ENCODE measurements at regions not wholly inside any gene's neighbourhood (a gene's known extent, or its start where the extent isn't known, plus 50 kb on each side); places are given as distances from the start of the nearest gene placed in this dataset.

DNA sequence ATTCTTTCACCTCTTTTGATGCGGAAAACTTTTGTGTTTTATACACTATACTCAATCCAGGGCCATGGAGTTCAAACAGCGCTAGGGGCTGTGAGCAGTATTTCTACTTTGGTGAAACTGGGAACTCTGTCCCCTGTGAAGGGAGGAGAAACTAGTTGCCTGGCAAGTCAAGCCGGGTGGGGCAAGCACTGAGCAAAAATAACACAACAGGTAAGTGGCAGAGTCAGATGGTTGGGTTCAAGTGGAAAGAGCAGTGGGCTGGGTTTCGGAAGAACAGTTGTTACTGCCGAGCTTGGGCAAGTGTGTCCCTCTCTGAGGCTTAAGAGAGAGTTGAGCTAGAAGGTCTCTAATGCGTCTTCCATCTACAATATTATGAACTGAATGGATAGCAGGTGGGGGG is 59.7 kb upstream of the ROPN1 start:
- H3K36me3 ChIP-seq (ENCODE audit: insufficient read depth, low read length): no peaks in the 10 kb centered on the region
- no peaks in the 10 kb centered on the region for H4K20me1 ChIP-seq (ENCODE audit: insufficient read depth, low read length)
- no peak overlapping the region for H3K4me3 ChIP-seq (ENCODE audit: low read depth, low read length, poor library complexity, severe bottlenecking)
- no peaks in the 10 kb centered on the region for H3K9me2 ChIP-seq (ENCODE audit: low read depth, low read length)
- TF ChIP-seq, protein P1, sequence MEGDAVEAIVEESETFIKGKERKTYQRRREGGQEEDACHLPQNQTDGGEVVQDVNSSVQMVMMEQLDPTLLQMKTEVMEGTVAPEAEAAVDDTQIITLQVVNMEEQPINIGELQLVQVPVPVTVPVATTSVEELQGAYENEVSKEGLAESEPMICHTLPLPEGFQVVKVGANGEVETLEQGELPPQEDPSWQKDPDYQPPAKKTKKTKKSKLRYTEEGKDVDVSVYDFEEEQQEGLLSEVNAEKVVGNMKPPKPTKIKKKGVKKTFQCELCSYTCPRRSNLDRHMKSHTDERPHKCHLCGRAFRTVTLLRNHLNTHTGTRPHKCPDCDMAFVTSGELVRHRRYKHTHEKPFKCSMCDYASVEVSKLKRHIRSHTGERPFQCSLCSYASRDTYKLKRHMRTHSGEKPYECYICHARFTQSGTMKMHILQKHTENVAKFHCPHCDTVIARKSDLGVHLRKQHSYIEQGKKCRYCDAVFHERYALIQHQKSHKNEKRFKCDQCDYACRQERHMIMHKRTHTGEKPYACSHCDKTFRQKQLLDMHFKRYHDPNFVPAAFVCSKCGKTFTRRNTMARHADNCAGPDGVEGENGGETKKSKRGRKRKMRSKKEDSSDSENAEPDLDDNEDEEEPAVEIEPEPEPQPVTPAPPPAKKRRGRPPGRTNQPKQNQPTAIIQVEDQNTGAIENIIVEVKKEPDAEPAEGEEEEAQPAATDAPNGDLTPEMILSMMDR (IDR thresholded peaks at IDR 0.05; ENCODE audit: low read length): no peak
- no peaks in the 10 kb centered on the region for H3K9me3 ChIP-seq (ENCODE audit: low read length)
- no peak overlapping the region for H3K27ac ChIP-seq (ENCODE audit: low read depth, low read length, poor library complexity, severe bottlenecking)
- no peaks in the 10 kb centered on the region for H3F3A ChIP-seq (ENCODE audit: insufficient read depth, low read length)
- H3K4me2 ChIP-seq (ENCODE audit: low read length): no peak overlapping the region
- H2AFZ ChIP-seq (ENCODE audit: low read length): no peak overlapping the region
- no peak overlapping the region for H3K9ac ChIP-seq (ENCODE audit: low read length)
- no peaks in the 10 kb centered on the region for H3K27me3 ChIP-seq (ENCODE audit: insufficient read depth, low read length)
- no peaks in the 10 kb centered on the region for H3K4me1 ChIP-seq (ENCODE audit: insufficient read depth, low read length, severe bottlenecking)
- H3K79me2 ChIP-seq (ENCODE audit: insufficient read depth, low read length): no peaks in the 10 kb centered on the region

DNA sequence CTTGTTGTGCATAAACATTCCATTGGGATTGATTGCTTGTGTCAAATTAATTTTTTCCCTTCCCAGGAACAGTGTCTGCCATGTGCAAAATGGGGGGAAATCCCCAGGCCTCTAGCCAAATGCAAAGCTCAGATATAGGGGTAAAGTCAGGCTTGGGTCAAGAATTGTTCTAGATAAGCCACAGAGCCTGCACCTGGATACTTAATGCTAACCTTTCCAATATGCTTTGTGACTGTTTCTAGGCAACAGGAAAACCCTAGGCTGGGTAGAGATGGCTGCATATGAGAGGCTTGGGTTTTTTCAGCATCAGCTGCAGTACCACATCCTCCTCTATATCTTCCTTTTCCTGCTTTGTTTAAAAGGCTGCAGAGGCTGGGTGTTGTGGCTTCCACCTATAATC is 61.9 kb upstream of the ROPN1 start:
- no peaks in the 10 kb centered on the region for H3K9me2 ChIP-seq (ENCODE audit: low read depth, low read length)
- no peaks in the 10 kb centered on the region for H3K4me1 ChIP-seq (ENCODE audit: insufficient read depth, low read length, severe bottlenecking)
- H4K20me1 ChIP-seq (ENCODE audit: insufficient read depth, low read length): no peaks in the 10 kb centered on the region
- no peak overlapping the region for H2AFZ ChIP-seq (ENCODE audit: low read length)
- no peaks in the 10 kb centered on the region for H3F3A ChIP-seq (ENCODE audit: insufficient read depth, low read length)
- H3K4me2 ChIP-seq (ENCODE audit: low read length): no peak overlapping the region
- TF ChIP-seq EZH2 (IDR thresholded peaks at IDR 0.05; ENCODE audit: borderline replicate concordance, low read length): no peak
- TF ChIP-seq, protein P1 (IDR thresholded peaks at IDR 0.05; ENCODE audit: low read length): no peak
- H3K9me3 ChIP-seq (ENCODE audit: low read length): no peaks in the 10 kb centered on the region
- H3K9ac ChIP-seq (ENCODE audit: low read length): no peak overlapping the region
- no peak overlapping the region for H3K27ac ChIP-seq (ENCODE audit: low read depth, low read length, poor library complexity, severe bottlenecking)
- no peaks in the 10 kb centered on the region for H3K79me2 ChIP-seq (ENCODE audit: insufficient read depth, low read length)
- H3K27me3 ChIP-seq (ENCODE audit: insufficient read depth, low read length): no peaks in the 10 kb centered on the region
- H3K36me3 ChIP-seq (ENCODE audit: insufficient read depth, low read length): no peaks in the 10 kb centered on the region
- no peak overlapping the region for H3K4me3 ChIP-seq (ENCODE audit: low read depth, low read length, poor library complexity, severe bottlenecking)

DNA sequence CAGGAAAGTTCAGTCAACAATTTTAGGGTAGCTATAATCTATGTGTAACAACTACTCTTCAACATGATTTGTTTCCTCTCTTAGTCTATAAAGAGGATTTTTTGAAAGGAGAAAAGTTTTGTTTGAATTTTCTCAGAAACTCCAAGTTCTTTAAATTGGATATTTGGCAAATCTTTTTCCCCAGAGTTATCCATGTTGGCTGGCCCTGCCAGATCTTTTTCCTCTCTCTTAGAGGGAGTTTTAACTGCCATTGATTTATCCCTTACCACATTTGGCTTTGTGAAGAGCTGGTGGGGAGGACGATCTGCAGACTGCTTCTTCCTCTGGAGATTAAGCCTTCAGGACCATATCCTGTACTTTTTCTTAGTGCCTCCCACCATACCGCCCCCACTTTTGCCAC is 64.9 kb upstream of the ROPN1 start:
- H3K9me2 ChIP-seq (ENCODE audit: low read depth, low read length): no peaks in the 10 kb centered on the region
- H3K9me3 ChIP-seq (ENCODE audit: low read length): no peaks in the 10 kb centered on the region
- no peaks in the 10 kb centered on the region for H3F3A ChIP-seq (ENCODE audit: insufficient read depth, low read length)
- no peak overlapping the region for H2AFZ ChIP-seq (ENCODE audit: low read length)
- no peak overlapping the region for H3K4me2 ChIP-seq (ENCODE audit: low read length)
- H3K9ac ChIP-seq (ENCODE audit: low read length): no peak overlapping the region
- H4K20me1 ChIP-seq (ENCODE audit: insufficient read depth, low read length): no peaks in the 10 kb centered on the region
- no peaks in the 10 kb centered on the region for H3K36me3 ChIP-seq (ENCODE audit: insufficient read depth, low read length)
- TF ChIP-seq, protein P1 (IDR thresholded peaks at IDR 0.05; ENCODE audit: low read length): no peak
- no peak for TF ChIP-seq EZH2 (IDR thresholded peaks at IDR 0.05; ENCODE audit: borderline replicate concordance, low read length)
- H3K27ac ChIP-seq (ENCODE audit: low read depth, low read length, poor library complexity, severe bottlenecking): no peak overlapping the region
- H3K79me2 ChIP-seq (ENCODE audit: insufficient read depth, low read length): no peaks in the 10 kb centered on the region
- no peaks in the 10 kb centered on the region for H3K4me1 ChIP-seq (ENCODE audit: insufficient read depth, low read length, severe bottlenecking)
- no peak overlapping the region for H3K4me3 ChIP-seq (ENCODE audit: low read depth, low read length, poor library complexity, severe bottlenecking)
- no peaks in the 10 kb centered on the region; the same call in 1 of the 2 replicates for H3K27me3 ChIP-seq (ENCODE audit: insufficient read depth, low read length)
